ENCODE measurements at regions not wholly inside any gene's neighbourhood (a gene's known extent, or its start where the extent isn't known, plus 50 kb on each side); places are given as distances from the start of the nearest gene placed in this dataset.

- CTCF ChIA-PET = no interaction called here
- no peak for TF ChIP-seq ARNT (IDR thresholded peaks at IDR 0.05)
- TF ChIP-seq ELF4 (IDR thresholded peaks at IDR 0.05) = no peak
- TF ChIP-seq HDGF (IDR thresholded peaks at IDR 0.05; ENCODE audit: borderline replicate concordance) = no peak
- TF ChIP-seq FOXM1 (IDR thresholded peaks at IDR 0.05; ENCODE audit: borderline replicate concordance) = no peak
- TF ChIP-seq TARDBP (IDR thresholded peaks at IDR 0.05) = no peak
- TF ChIP-seq ZNF384 (IDR thresholded peaks at IDR 0.05) = no peak
- TF ChIP-seq SP1 (IDR thresholded peaks at IDR 0.05) = no peak
- DNase-seq (ENCODE audit: extremely low spot score) = no peak
- POLR2A ChIA-PET = no interaction called here
Observed at GRCh38 chr4:65202165-65202852, 468.0 kb downstream of the EPHA5 start.

DNA sequence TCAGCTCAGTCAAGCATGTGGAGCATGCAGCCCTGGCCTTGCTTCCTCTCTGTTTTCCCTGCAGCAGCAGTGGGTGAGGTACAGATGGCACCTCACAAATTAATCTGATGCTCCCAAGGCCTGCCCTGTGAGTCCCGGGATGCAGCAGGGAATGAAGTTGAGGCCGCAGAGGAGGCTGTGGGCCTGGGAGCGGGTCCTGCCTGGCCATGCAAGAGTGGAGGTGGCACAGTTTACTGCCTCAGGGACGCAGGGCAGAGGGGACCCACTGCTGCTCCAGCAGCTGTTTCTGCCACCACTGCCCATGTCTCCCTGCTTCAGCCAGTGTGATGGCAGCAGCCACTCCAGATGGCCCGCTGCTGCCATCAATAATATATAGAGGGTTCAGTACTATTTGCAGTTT is 474.6 kb downstream of the EPHA5 start:
- no peak for DNase-seq (ENCODE audit: extremely low spot score)
- TF ChIP-seq HDGF (IDR thresholded peaks at IDR 0.05; ENCODE audit: borderline replicate concordance) = no peak
- no peak for TF ChIP-seq FOXA1 (IDR thresholded peaks at IDR 0.05)
- no peak for TF ChIP-seq BHLHE40 (IDR thresholded peaks at IDR 0.05; ENCODE audit: borderline replicate concordance)
- no peak for TF ChIP-seq TARDBP (IDR thresholded peaks at IDR 0.05)
- no peak for TF ChIP-seq SUZ12 (IDR thresholded peaks at IDR 0.05)
- TF ChIP-seq FOXM1 (IDR thresholded peaks at IDR 0.05; ENCODE audit: borderline replicate concordance) = no peak
- TF ChIP-seq NFRKB (IDR thresholded peaks at IDR 0.05) = no peak
- no peak for TF ChIP-seq CTBP1 (IDR thresholded peaks at IDR 0.05; ENCODE audit: borderline replicate concordance)
- TF ChIP-seq ELF4 (IDR thresholded peaks at IDR 0.05) = no peak
- TF ChIP-seq L3MBTL2 (conservative IDR thresholded peaks at IDR 0.05) = no peak
- no peak for TF ChIP-seq LEF1 (IDR thresholded peaks at IDR 0.05; ENCODE audit: borderline replicate concordance)
- CTCF ChIA-PET = no interaction called here
- POLR2A ChIA-PET = no interaction called here

GRCh38 chr4:65195002-65195401 is 475.3 kb downstream of the EPHA5 start:
- ChIA-PET CTCF (no interaction called here), POLR2A (no interaction called here)
- no peak for DNase-seq (ENCODE audit: extremely low spot score)
- TF ChIP-seq CTBP1 (IDR thresholded peaks at IDR 0.05; ENCODE audit: borderline replicate concordance) = no peak
- TF ChIP-seq LEF1 (IDR thresholded peaks at IDR 0.05; ENCODE audit: borderline replicate concordance) = no peak
- TF ChIP-seq SP1 (IDR thresholded peaks at IDR 0.05) = no peak
- TF ChIP-seq PKNOX1 (IDR thresholded peaks at IDR 0.05) = no peak
- no peak for TF ChIP-seq L3MBTL2 (conservative IDR thresholded peaks at IDR 0.05)
- TF ChIP-seq TARDBP (IDR thresholded peaks at IDR 0.05) = no peak
- TF ChIP-seq HDGF (IDR thresholded peaks at IDR 0.05; ENCODE audit: borderline replicate concordance) = no peak
- no peak for TF ChIP-seq FOXA1 (IDR thresholded peaks at IDR 0.05)
- no peak for TF ChIP-seq ZNF384 (IDR thresholded peaks at IDR 0.05)
- no peak for TF ChIP-seq ARNT (IDR thresholded peaks at IDR 0.05)
- no peak for TF ChIP-seq FOXM1 (IDR thresholded peaks at IDR 0.05; ENCODE audit: borderline replicate concordance)
- TF ChIP-seq NFRKB (IDR thresholded peaks at IDR 0.05) = no peak
- TF ChIP-seq SUZ12 (IDR thresholded peaks at IDR 0.05) = no peak
- no peak for TF ChIP-seq FOXK2 (IDR thresholded peaks at IDR 0.05)
- TF ChIP-seq ELF4 (IDR thresholded peaks at IDR 0.05) = no peak
- no peak for TF ChIP-seq BHLHE40 (IDR thresholded peaks at IDR 0.05; ENCODE audit: borderline replicate concordance)

GRCh38 chr4:65193985-65194384 is 476.3 kb downstream of the EPHA5 start:
- TF ChIP-seq HDGF (IDR thresholded peaks at IDR 0.05; ENCODE audit: borderline replicate concordance) (no peak), FOXA1 (IDR thresholded peaks at IDR 0.05) (no peak), SUZ12 (IDR thresholded peaks at IDR 0.05) (no peak), ZNF384 (IDR thresholded peaks at IDR 0.05) (no peak), L3MBTL2 (conservative IDR thresholded peaks at IDR 0.05) (no peak), FOXK2 (IDR thresholded peaks at IDR 0.05) (no peak), NFRKB (IDR thresholded peaks at IDR 0.05) (no peak), BHLHE40 (IDR thresholded peaks at IDR 0.05; ENCODE audit: borderline replicate concordance) (no peak), TARDBP (IDR thresholded peaks at IDR 0.05) (no peak), PKNOX1 (IDR thresholded peaks at IDR 0.05) (no peak), FOXM1 (IDR thresholded peaks at IDR 0.05; ENCODE audit: borderline replicate concordance) (no peak), CTBP1 (IDR thresholded peaks at IDR 0.05; ENCODE audit: borderline replicate concordance) (no peak), LEF1 (IDR thresholded peaks at IDR 0.05; ENCODE audit: borderline replicate concordance) (no peak), SP1 (IDR thresholded peaks at IDR 0.05) (no peak), ARNT (IDR thresholded peaks at IDR 0.05) (no peak)
- CTCF ChIA-PET = no interaction called here
- DNase-seq (ENCODE audit: extremely low spot score) = no peak
- POLR2A ChIA-PET = no interaction called here

GRCh38 chr4:65190780-65191179 is 479.5 kb downstream of the EPHA5 start:
- TF ChIP-seq SUZ12 (IDR thresholded peaks at IDR 0.05) = no peak
- ChIA-PET POLR2A (no interaction called here), CTCF (no interaction called here)
- no peak for DNase-seq (ENCODE audit: extremely low spot score)

DNA sequence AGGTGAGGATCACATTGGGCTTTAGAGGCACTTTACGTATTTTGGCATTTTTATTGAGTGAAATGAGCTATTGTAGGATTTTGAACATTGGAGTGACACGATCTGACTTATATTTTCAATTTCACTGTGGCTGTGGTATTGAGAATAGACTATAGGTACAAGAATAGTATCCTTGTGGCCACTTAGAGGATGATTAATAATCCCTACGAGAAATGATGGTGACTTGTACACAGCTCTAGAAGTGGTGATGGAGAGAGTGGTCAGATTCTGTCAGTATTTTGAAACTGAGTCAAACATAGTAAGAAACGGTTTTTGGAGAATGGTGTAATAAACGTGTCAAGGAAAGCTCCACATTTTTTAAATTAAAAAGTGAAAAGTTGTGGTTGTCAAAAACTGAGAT is 494.7 kb downstream of the EPHA5 start:
- TF ChIP-seq SUZ12 (IDR thresholded peaks at IDR 0.05) (no peak), FOXK2 (IDR thresholded peaks at IDR 0.05) (no peak), TARDBP (IDR thresholded peaks at IDR 0.05) (no peak), ZNF384 (IDR thresholded peaks at IDR 0.05) (no peak), SP1 (IDR thresholded peaks at IDR 0.05) (no peak), LEF1 (IDR thresholded peaks at IDR 0.05; ENCODE audit: borderline replicate concordance) (no peak), FOXA1 (IDR thresholded peaks at IDR 0.05) (no peak)

More for the DNA sequence above, 494.7 kb downstream of the EPHA5 start:
- POLR2A ChIA-PET = no interaction called here
- CTCF ChIA-PET = no interaction called here
- DNase-seq (ENCODE audit: extremely low spot score) = no peak
